Astrocyte (in vitro differentiated cells and primary cell): ENCODE measurements at regions not wholly inside any gene's neighbourhood (a gene's known extent, or its start where the extent isn't known, plus 50 kb on each side); places are given as distances from the start of the nearest gene placed in this dataset.

Experiments used
- CTCF ChIP-seq: IDR thresholded peaks from 2 replicates; pipeline ENCODE4 v1.5.1; 2011; ENCODE audit warnings: low read depth, mild to moderate bottlenecking, inconsistent platforms, low read length, moderate library complexity; ENCODE audit not compliant: insufficient read depth
- EZH2 ChIP-seq: IDR thresholded peaks from 2 replicates; pipeline ENCODE4 v1.6.1; 2012; ENCODE audit warnings: mild to moderate bottlenecking, low read length, inconsistent platforms; ENCODE audit not compliant: insufficient read depth

GRCh38 chr2:14114275-14114674 lies 518.2 kb upstream of the LRATD1 start:
- TF ChIP-seq CTCF (no peak), EZH2 (no peak)
